GM12892 (cell line): ENCODE measurements at regions not wholly inside any gene's neighbourhood (a gene's known extent, or its start where the extent isn't known, plus 50 kb on each side); places are given as distances from the start of the nearest gene placed in this dataset.

ENCODE experiments used
- POLR2A ChIP-seq: IDR thresholded peaks from 2 replicates; pipeline ENCODE4 v1.6.1; 2011; ENCODE audit warnings: low read depth, low read length, control low read depth
- POLR2AphosphoS5 ChIP-seq: IDR thresholded peaks from 2 replicates; pipeline ENCODE4 v1.6.1; 2011; ENCODE audit warnings: low read depth, low read length, control low read depth
- TAF1 ChIP-seq: IDR thresholded peaks from 2 replicates; pipeline ENCODE4 v1.6.1; 2011; ENCODE audit warnings: low read depth, mild to moderate bottlenecking, control low read depth, low read length, borderline replicate concordance

GRCh38 chr3:43926055-43926454, 235.3 kb downstream of the ABHD5 start:
- no peak for TF ChIP-seq POLR2A
- TF ChIP-seq POLR2AphosphoS5: no peak
- TF ChIP-seq TAF1: no peak
